GM23248 (cell line): ENCODE measurements at regions not wholly inside any gene's neighbourhood (a gene's known extent, or its start where the extent isn't known, plus 50 kb on each side); places are given as distances from the start of the nearest gene placed in this dataset.
"Not testable (repeated sequence)": the region's sequence is repeated elsewhere in the genome, so short reads cannot be mapped to it uniquely, and the experiment has no call there.

Experiments used
- EZH2 ChIP-seq: fragments of 200-600 bp; sonication (generic); IDR thresholded peaks from 2 replicates; pipeline ENCODE4 v1.6.1; 2018; ENCODE audit warnings: antibody characterized with exemption, mild to moderate bottlenecking; ENCODE audit not compliant: insufficient read depth, poor library complexity, severe bottlenecking
- EZH2phosphoT487 ChIP-seq: fragments of 200-600 bp; sonication (generic); IDR thresholded peaks from 2 replicates; pipeline ENCODE4 v1.6.1; 2018; ENCODE audit warnings: antibody characterized with exemption, moderate library complexity, mild to moderate bottlenecking, low read depth; ENCODE audit not compliant: insufficient read depth

DNA sequence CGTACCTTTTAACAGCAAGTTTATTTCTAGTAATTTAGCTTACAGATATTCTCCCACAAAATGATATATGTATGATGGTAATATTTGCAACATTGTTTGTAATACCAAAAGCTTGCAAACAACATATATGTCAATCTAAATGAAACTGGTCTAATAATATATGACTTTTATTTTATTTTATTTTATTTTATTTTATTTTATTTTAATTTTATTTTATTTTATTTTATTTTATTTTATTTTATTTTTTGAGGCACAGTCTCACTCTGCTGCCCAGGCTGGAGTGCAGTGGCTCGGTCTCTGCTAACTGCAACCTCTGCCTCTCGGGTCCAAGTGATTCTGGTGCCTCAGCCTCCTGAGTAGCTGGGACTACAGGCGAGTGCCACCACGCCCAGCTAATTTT lies 94.6 kb upstream of the ABCA1 start:
- not testable (repeated sequence) for TF ChIP-seq EZH2phosphoT487, EZH2
